BE2C (cell line): ENCODE measurements at regions not wholly inside any gene's neighbourhood (a gene's known extent, or its start where the extent isn't known, plus 50 kb on each side); places are given as distances from the start of the nearest gene placed in this dataset.

Experiments
- DNase-seq: peaks from one replicate; pipeline ENCODE4 v3.0.0-alpha.2; 2020
- H3K27me3 ChIP-seq: fragments of 250-450 bp; sonication (Bioruptor Pico); 2 replicates; pipeline ENCODE4 v1.5.1; 2020; ENCODE audit warnings: mild to moderate bottlenecking
- H3K36me3 ChIP-seq: fragments of 250-450 bp; sonication (Bioruptor Pico); 2 replicates; pipeline ENCODE4 v1.5.1; 2020; ENCODE audit warnings: mild to moderate bottlenecking
- H3K4me1 ChIP-seq: fragments of 250-450 bp; sonication (Bioruptor Pico); 2 replicates; pipeline ENCODE4 v1.5.1; 2020
- H3K4me3 ChIP-seq: 2 replicates; pipeline ENCODE4 v1.5.1; 2011; ENCODE audit warnings: low read depth, low read length
- H3K9me3 ChIP-seq: fragments of 250-450 bp; sonication (Bioruptor Pico); 2 replicates; pipeline ENCODE4 v1.5.1; 2020
- TF ChIP-seq, protein P1 (sequence below): IDR thresholded peaks from 2 replicates; pipeline ENCODE4 v1.5.1; 2012; ENCODE audit warnings: mild to moderate bottlenecking, low read depth, low read length

DNA sequence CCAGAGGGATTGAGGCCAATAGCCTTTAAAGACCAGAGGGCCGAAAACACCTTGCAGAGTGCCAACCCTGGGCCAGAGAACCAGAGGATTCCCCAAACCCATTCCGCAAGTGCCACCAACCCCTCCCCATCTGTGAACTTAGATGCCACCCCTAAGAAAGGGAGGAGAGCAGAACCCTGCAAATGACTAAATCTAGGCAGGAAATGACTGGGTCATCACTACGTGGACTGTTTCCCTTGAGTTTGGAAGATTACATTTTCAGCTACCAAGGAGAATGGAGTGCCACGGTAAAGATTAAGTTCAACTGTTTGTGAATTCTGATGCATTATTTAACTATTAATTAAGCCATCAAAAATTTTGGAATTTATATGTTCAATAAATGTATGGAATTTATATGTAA is 142.8 kb downstream of the ENC1 start:
- no peak for DNase-seq
- peaks cover 43% of the 10 kb centered on the region for H3K4me1 ChIP-seq
- TF ChIP-seq, protein P1, sequence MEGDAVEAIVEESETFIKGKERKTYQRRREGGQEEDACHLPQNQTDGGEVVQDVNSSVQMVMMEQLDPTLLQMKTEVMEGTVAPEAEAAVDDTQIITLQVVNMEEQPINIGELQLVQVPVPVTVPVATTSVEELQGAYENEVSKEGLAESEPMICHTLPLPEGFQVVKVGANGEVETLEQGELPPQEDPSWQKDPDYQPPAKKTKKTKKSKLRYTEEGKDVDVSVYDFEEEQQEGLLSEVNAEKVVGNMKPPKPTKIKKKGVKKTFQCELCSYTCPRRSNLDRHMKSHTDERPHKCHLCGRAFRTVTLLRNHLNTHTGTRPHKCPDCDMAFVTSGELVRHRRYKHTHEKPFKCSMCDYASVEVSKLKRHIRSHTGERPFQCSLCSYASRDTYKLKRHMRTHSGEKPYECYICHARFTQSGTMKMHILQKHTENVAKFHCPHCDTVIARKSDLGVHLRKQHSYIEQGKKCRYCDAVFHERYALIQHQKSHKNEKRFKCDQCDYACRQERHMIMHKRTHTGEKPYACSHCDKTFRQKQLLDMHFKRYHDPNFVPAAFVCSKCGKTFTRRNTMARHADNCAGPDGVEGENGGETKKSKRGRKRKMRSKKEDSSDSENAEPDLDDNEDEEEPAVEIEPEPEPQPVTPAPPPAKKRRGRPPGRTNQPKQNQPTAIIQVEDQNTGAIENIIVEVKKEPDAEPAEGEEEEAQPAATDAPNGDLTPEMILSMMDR, result no peak
- no peak overlapping the region for H3K4me3 ChIP-seq
- no peaks in the 10 kb centered on the region for H3K9me3 ChIP-seq
- no peaks in the 10 kb centered on the region for H3K36me3 ChIP-seq
- no peaks in the 10 kb centered on the region for H3K27me3 ChIP-seq

DNA sequence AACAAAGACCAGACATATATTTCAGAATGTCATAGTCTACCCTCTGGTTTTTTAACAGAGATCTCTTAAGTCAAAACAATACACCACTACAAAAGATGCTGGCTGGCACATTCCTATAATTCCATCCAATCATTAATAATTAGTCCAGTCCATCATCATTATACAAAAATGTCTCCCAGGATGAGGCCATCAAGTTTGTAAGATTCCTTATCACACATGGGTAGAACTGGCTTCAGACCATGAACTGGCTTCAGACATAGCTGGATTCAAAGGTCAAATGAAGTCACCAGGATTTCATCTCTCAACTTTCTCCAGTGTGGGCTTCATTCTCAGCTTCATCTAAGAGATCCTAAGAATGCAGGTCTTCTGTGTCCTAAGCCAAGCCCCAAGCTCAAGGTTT is 147.1 kb downstream of the ENC1 start:
- Histone ChIP-seq H3K9me3 (no peaks in the 10 kb centered on the region), H3K4me3 (no peak overlapping the region), H3K27me3 (no peaks in the 10 kb centered on the region), H3K36me3 (no peaks in the 10 kb centered on the region), H3K4me1 (peaks cover 30% of the 10 kb centered on the region)
- no peak for DNase-seq
- TF ChIP-seq, protein P1, result no peak

DNA sequence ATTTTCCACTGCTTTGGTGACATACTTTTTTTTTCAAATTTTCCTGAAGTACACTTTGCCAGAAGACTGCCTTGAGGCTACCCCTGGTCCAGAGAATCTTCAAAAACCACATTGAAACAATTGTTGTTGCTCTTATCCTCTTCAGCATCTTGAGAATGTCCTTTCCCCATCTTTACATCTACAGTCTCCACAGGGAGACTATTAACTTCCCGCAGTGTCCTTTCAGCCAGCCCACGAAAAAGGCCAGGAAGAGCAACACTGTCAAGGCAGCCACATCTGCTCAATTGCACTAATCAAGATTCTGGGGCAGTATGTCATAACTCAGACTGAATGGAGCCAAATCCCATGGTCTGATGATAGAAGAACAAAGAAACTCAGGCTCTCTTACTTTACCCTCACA is 148.3 kb downstream of the ENC1 start:
- peak; percentile 54 for DNase-seq
- H3K27me3 ChIP-seq, result no peaks in the 10 kb centered on the region
- H3K4me3 ChIP-seq, result no peak overlapping the region
- TF ChIP-seq, protein P1, result no peak
- H3K4me1 ChIP-seq, result peaks cover 30% of the 10 kb centered on the region
- H3K9me3 ChIP-seq, result no peaks in the 10 kb centered on the region
- no peaks in the 10 kb centered on the region for H3K36me3 ChIP-seq

DNA sequence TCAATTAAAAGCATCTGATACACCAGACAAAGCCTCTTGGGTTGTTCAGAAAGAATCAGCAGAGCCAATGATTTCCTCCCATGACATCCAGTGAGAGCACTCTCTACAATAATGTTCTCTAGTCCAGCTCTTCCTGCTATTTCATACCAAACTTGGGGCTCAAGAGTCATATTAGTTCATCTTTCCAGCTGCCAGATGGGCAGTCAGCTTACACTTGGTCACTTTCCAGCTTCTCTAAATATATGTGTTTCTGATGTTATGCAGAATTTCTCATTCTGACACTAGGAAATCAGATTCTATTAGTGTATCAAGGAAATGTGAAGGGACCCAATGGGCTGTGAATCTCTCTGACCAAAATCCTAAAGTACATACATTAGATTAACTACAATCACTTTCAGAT is 148.9 kb downstream of the ENC1 start:
- DNase-seq, result no peak
- Histone ChIP-seq H3K36me3 (no peaks in the 10 kb centered on the region), H3K9me3 (no peaks in the 10 kb centered on the region), H3K27me3 (no peaks in the 10 kb centered on the region), H3K4me1 (peaks cover 30% of the 10 kb centered on the region), H3K4me3 (no peak overlapping the region)
- TF ChIP-seq, protein P1, result no peak

DNA sequence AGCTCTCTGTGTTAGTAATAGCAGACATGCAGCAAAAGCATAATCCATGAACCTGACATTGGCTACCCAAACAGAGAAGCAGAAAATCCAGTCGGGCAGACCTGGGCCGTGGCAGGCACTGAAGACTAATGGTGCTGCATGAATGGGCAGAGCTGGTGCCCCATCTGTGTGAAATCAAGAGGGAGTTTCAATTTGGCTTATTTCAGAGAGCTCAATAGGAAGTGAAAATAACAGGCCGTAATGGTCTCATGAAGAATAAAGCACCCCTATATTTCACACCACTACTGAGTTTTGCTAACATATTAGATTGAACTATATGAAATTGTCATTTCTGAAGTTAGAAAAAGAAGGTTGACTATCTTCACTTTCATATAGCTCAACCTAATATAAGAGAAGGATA is 149.7 kb downstream of the ENC1 start:
- Histone ChIP-seq H3K4me3 (no peak overlapping the region), H3K9me3 (no peaks in the 10 kb centered on the region), H3K36me3 (no peaks in the 10 kb centered on the region), H3K27me3 (no peaks in the 10 kb centered on the region), H3K4me1 (peaks cover 30% of the 10 kb centered on the region)
- TF ChIP-seq, protein P1, result no peak
- no peak for DNase-seq

DNA sequence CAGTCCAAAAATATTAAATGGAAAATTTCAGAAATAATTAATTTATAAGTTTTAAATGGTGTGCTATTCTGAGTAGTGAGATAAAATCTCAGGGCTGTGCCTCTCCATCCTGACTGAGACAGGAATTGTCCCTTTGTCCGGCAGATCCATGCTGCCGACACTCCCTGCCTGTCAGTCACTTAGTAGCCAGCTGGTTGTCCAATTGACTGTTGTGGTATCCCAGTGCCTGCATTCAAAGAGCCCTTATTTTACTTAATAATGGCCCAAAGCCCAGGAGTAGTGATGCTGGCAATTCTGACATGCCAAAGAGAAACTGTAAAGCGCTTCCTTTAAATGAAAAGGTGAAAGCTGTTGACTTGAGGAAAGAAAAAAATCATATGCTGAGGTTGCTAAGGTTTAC is 157.5 kb downstream of the ENC1 start:
- no peaks in the 10 kb centered on the region for H3K36me3 ChIP-seq
- H3K27me3 ChIP-seq, result no peaks in the 10 kb centered on the region
- H3K9me3 ChIP-seq, result no peaks in the 10 kb centered on the region
- TF ChIP-seq, protein P1, result no peak
- DNase-seq, result peak; percentile 47
- H3K4me1 ChIP-seq, result peaks cover 26% of the 10 kb centered on the region
- H3K4me3 ChIP-seq, result peak overlapping the region; percentile 25
